Stimulated activated CD8-positive, alpha-beta memory T cell treated with anti-CD3 and anti-CD28 coated beads, Interleukin-15, amount 100 ng/mL, for 48 hours (primary cell): ENCODE measurements at regions not wholly inside any gene's neighbourhood (a gene's known extent, or its start where the extent isn't known, plus 50 kb on each side); places are given as distances from the start of the nearest gene placed in this dataset.

ENCODE experiments used
- DNase-seq, 2 donors: peaks; one replicate each; pipeline ENCODE4 v3.0.0-alpha.2; 2020; ENCODE audit warnings: low read depth in 2 of 2

- no peak for DNase-seq
Measured at GRCh38 chr4:27184508-27185155, 324.0 kb downstream of the STIM2 start.

GRCh38 chr4:27186710-27187109, 326.1 kb downstream of the STIM2 start:
- no peak for DNase-seq

GRCh38 chr4:27187786-27188185, 327.1 kb downstream of the STIM2 start:
- no peak for DNase-seq

GRCh38 chr4:27189683-27190082, 329.0 kb downstream of the STIM2 start:
- DNase-seq = no peak

GRCh38 chr4:27191592-27191991, 331.0 kb downstream of the STIM2 start:
- DNase-seq = no peak

- no peak for DNase-seq
Measured at GRCh38 chr4:27194599-27195176, 334.0 kb downstream of the STIM2 start.

GRCh38 chr4:27198246-27198645, 337.6 kb downstream of the STIM2 start:
- no peak for DNase-seq

- no peak for DNase-seq
Measured at GRCh38 chr4:27198971-27199370, 338.3 kb downstream of the STIM2 start.

GRCh38 chr4:27206009-27206408, 345.4 kb downstream of the STIM2 start:
- DNase-seq = no peak

- DNase-seq = no peak
Measured at GRCh38 chr4:27210956-27211355, 350.3 kb downstream of the STIM2 start.

GRCh38 chr4:27214010-27214409, 353.4 kb downstream of the STIM2 start:
- no peak for DNase-seq

- no peak for DNase-seq
Measured at GRCh38 chr4:27215220-27215826, 354.7 kb downstream of the STIM2 start.

- no peak for DNase-seq
Measured at GRCh38 chr4:27217261-27217769, 356.7 kb downstream of the STIM2 start.

- no peak for DNase-seq
Measured at GRCh38 chr4:27218013-27218412, 357.4 kb downstream of the STIM2 start.

GRCh38 chr4:27223326-27223725, 362.7 kb downstream of the STIM2 start:
- no peak for DNase-seq

- no peak for DNase-seq
Measured at GRCh38 chr4:27233531-27233930, 372.9 kb downstream of the STIM2 start.

GRCh38 chr4:27234306-27234899, 373.8 kb downstream of the STIM2 start:
- DNase-seq = no peak

GRCh38 chr4:27239641-27240040, 379.0 kb downstream of the STIM2 start:
- no peak for DNase-seq

- DNase-seq = no peak
Measured at GRCh38 chr4:27242217-27242616, 381.6 kb downstream of the STIM2 start.

- DNase-seq = no peak
Measured at GRCh38 chr4:27245216-27245615, 384.6 kb downstream of the STIM2 start.

- no peak for DNase-seq
Measured at GRCh38 chr4:27248829-27249228, 388.2 kb downstream of the STIM2 start.

- no peak for DNase-seq
Measured at GRCh38 chr4:27251771-27252170, 391.1 kb downstream of the STIM2 start.
